Heart left ventricle (tissue), 13 donors: ENCODE measurements at regions not wholly inside any gene's neighbourhood (a gene's known extent, or its start where the extent isn't known, plus 50 kb on each side); places are given as distances from the start of the nearest gene placed in this dataset.

Experiments
- POLR2A ChIP-seq, 2 donors: fragments of 450-650 bp; IDR thresholded peaks; one replicate each; pipeline ENCODE4 v1.6.1; 2017; ENCODE audit warnings: antibody characterized with exemption in 2 of 2, mild to moderate bottlenecking in 2 of 2, moderate library complexity in 2 of 2
- TF ChIP-seq, protein P1 (sequence below), 12 donors: fragments of 200-600 bp; sonication (generic) in 4 of 12; IDR thresholded peaks; one replicate each; pipeline versions ENCODE4 v1.5.0 to v1.8.0; 2018 to 2022; ENCODE audit warnings: antibody characterized with exemption in 12 of 12, mild to moderate bottlenecking in 5 of 12
- donor health status: ischemic (EF 13 %, LVEDD 7.1; RV severe dilation, severe dysfunction).
- donor health status: DM: no; HTN: yes; CAD: no.
- donor health status: DM: no; HTN: no; CAD: no.
- donor health status: ischemic (EF 25% LVEDD 6.9; RV normal size, moderate dysfunction).
- donor health status: ischemic (EF 25% LVEDD 5.7; RV mildly dilated, moderate dysfunction).
- donor health status: ischemic (EF 35%, LVEDD 5.7; RV mildly dilated, moderate dysfunction).
- donor health status: nonischemic (EF 11% LVEDD 7.7; RV severe dilation, severe dysfunction).
- donor health status: DM: yes; HTN: yes; CAD: no.
- donor health status: PGD.
- donor health status: ischemic (EF 29% LVEDD 5.4; RV normal size, mild dysfunction).
- donor health status: nonischemic (EF 23%, LVEDD 6.1; RV moderate dilation, normal function).

DNA sequence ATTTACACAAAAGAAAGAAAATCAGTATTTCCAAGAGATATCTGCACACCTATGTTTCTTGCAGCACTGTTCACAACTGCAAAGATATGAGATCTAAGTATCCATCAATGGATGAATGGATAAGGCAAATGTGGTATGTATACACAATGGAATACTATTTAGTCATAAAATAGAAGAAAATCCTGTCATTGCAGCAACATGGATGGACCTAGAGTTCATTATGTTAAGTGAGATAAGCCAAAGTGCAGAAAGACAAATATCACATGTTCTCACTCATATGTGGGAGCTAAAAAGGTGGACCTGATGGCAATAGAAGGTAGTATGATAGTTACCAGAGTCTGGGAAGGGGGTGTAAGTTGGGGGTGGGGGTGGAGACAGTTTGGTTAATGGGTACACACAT lies 1171.6 kb downstream of the SORCS1 start:
- no peak for TF ChIP-seq POLR2A (IDR thresholded peaks at IDR 0.05)
- TF ChIP-seq, protein P1, sequence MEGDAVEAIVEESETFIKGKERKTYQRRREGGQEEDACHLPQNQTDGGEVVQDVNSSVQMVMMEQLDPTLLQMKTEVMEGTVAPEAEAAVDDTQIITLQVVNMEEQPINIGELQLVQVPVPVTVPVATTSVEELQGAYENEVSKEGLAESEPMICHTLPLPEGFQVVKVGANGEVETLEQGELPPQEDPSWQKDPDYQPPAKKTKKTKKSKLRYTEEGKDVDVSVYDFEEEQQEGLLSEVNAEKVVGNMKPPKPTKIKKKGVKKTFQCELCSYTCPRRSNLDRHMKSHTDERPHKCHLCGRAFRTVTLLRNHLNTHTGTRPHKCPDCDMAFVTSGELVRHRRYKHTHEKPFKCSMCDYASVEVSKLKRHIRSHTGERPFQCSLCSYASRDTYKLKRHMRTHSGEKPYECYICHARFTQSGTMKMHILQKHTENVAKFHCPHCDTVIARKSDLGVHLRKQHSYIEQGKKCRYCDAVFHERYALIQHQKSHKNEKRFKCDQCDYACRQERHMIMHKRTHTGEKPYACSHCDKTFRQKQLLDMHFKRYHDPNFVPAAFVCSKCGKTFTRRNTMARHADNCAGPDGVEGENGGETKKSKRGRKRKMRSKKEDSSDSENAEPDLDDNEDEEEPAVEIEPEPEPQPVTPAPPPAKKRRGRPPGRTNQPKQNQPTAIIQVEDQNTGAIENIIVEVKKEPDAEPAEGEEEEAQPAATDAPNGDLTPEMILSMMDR (IDR thresholded peaks at IDR 0.05), result no peak
